Activated B cell treated with CpG ODN at 0.5 μM for 24 hours (primary cell): ENCODE measurements at regions not wholly inside any gene's neighbourhood (a gene's known extent, or its start where the extent isn't known, plus 50 kb on each side); places are given as distances from the start of the nearest gene placed in this dataset.

Experiments
- ATAC-seq: fragments of 200-7000 bp; cut with Tn5 transposase; one replicate; pipeline ENCODE4 v1.10.0; 2021; ENCODE audit warnings: low read depth, mild to moderate bottlenecking, moderate library complexity
- CTCF ChIA-PET: fragments of 350-600 bp; sonication (Branson Sonifier 250); formaldehyde crosslinking; loops from one replicate; lab custom pipeline; 2021; ENCODE audit warnings: antibody characterized with exemption; lab: Charles Lee
- POLR2A ChIA-PET: fragments of 350-600 bp; sonication (Branson Sonifier 250); formaldehyde crosslinking; loops from one replicate; lab custom pipeline; 2021; ENCODE audit warnings: antibody characterized with exemption; lab: Charles Lee
- DNase-seq: peaks from one replicate; pipeline ENCODE4 v3.0.0; 2022
- H3K27ac Mint-ChIP-seq: one replicate; pipeline ENCODE4 v1.8.0; 2020; ENCODE audit warnings: mixed read lengths
- H3K27me3 Mint-ChIP-seq: one replicate; pipeline ENCODE4 v1.8.0; 2021; ENCODE audit warnings: mixed read lengths
- H3K36me3 Mint-ChIP-seq: one replicate; pipeline ENCODE4 v1.8.0; 2021; ENCODE audit warnings: low read depth, mixed read lengths
- H3K4me1 Mint-ChIP-seq: one replicate; pipeline ENCODE4 v1.8.0; 2021; ENCODE audit warnings: mixed read lengths
- H3K4me3 Mint-ChIP-seq: one replicate; pipeline ENCODE4 v1.8.0; 2020; ENCODE audit warnings: mild to moderate bottlenecking, mixed read lengths
- H3K9me3 Mint-ChIP-seq: one replicate; pipeline ENCODE4 v1.8.0; 2020; ENCODE audit warnings: mixed read lengths
- CTCF ChIP-seq: fragments of 200-600 bp; IDR thresholded peaks from one replicate; pipeline ENCODE4 v1.8.0; 2022; ENCODE audit warnings: antibody characterized with exemption, mild to moderate bottlenecking
- intact Hi-C: fragments of 100-400 bp; cut with micrococcal nuclease; formaldehyde crosslinking; loops from one replicate; pipeline ENCODE4 v1.15.1; 2024

GRCh38 chr3:30464381-30464780, 142.0 kb upstream of the TGFBR2 start:
- intact Hi-C loops: no loop called here
- POLR2A ChIA-PET: no interaction called here
- DNase-seq: no peak
- ATAC-seq: no peak
- peaks cover 4% of the 10 kb centered on the region for H3K9me3 Mint-ChIP-seq
- no peak for TF ChIP-seq CTCF
- H3K27ac Mint-ChIP-seq: no peak overlapping the region
- H3K4me1 Mint-ChIP-seq: no peaks in the 10 kb centered on the region
- no peaks in the 10 kb centered on the region for H3K27me3 Mint-ChIP-seq
- H3K36me3 Mint-ChIP-seq: no peaks in the 10 kb centered on the region
- CTCF ChIA-PET: no interaction called here
- no peak overlapping the region for H3K4me3 Mint-ChIP-seq

- H3K4me1 Mint-ChIP-seq: peaks cover 2% of the 10 kb centered on the region
- ATAC-seq: no peak
- H3K9me3 Mint-ChIP-seq: peaks cover 4% of the 10 kb centered on the region
- no peak overlapping the region for H3K27ac Mint-ChIP-seq
- POLR2A ChIA-PET: no interaction called here
- DNase-seq: no peak
- intact Hi-C loops: no loop called here
- H3K4me3 Mint-ChIP-seq: no peak overlapping the region
- no peaks in the 10 kb centered on the region for H3K27me3 Mint-ChIP-seq
- CTCF ChIA-PET: no interaction called here
- H3K36me3 Mint-ChIP-seq: no peaks in the 10 kb centered on the region
- TF ChIP-seq CTCF: no peak
Measured at GRCh38 chr3:30465454-30465853, 140.9 kb upstream of the TGFBR2 start.

GRCh38 chr3:30467596-30468238, 138.7 kb upstream of the TGFBR2 start:
- CTCF ChIA-PET: no interaction called here
- Mint-ChIP-seq H3K36me3 (no peaks in the 10 kb centered on the region), H3K4me3 (no peak overlapping the region), H3K4me1 (peaks cover 5% of the 10 kb centered on the region), H3K27me3 (no peaks in the 10 kb centered on the region), H3K27ac (no peak overlapping the region), H3K9me3 (peaks cover 4% of the 10 kb centered on the region)
- no peak for TF ChIP-seq CTCF
- POLR2A ChIA-PET: interaction anchor here (0.6 kb wide), 1 partner anchor 37 kb away, joined by 5 read pairs; no protein-coding TSS in a partner anchor
- ATAC-seq (no peak), DNase-seq (no peak)
- intact Hi-C loops: no loop called here

DNA sequence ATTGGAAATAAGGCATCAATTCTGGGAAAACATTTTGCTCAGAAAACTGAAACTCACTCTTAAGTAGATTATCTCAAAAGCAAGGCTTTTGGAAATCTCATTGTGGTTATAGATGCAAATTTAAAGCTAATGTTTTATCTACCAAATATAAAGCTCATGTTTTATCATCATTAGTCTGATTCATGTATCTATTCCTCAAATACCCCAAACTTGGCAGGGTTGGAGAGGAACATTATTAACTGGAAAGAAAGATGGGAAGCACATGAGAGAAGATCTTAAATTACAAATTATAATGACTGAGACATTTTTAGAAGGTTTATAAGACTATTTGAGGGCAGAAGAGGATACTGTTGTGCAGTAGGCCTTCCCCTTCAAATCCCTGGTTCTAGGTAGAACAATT, 137.3 kb upstream of the TGFBR2 start:
- Mint-ChIP-seq H3K4me1 (peaks cover 18% of the 10 kb centered on the region), H3K9me3 (peaks cover 4% of the 10 kb centered on the region), H3K27ac (no peak overlapping the region), H3K36me3 (no peaks in the 10 kb centered on the region), H3K27me3 (no peaks in the 10 kb centered on the region), H3K4me3 (no peak overlapping the region)
- POLR2A ChIA-PET: no interaction called here
- CTCF ChIA-PET: no interaction called here
- ATAC-seq (no peak), DNase-seq (no peak)
- TF ChIP-seq CTCF: no peak
- intact Hi-C loops: no loop called here

DNA sequence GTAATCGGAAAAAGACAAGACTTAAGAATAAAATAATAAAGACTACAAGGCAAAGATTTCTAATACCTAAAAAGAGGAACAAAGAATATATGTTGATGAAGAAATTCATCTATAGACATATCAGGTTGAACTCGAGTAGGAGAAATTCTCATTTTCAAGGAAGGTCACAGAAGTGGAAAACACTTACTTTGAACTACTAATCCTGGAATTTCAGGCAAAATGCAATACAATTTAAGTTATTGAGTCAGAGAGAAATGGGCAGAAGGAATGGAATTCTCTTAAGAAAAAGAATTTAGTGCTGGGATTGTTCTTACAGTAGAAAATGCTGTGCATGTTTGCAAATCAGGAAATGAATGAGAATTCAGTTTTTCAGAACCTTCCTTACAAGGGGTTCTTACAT, 135.9 kb upstream of the TGFBR2 start:
- ChIA-PET CTCF (no interaction called here), POLR2A (interaction anchor here (0.6 kb wide), 1 partner anchor 152 kb away, joined by 6 read pairs; no protein-coding TSS in a partner anchor)
- H3K4me3 Mint-ChIP-seq: no peak overlapping the region
- no peaks in the 10 kb centered on the region for H3K27me3 Mint-ChIP-seq
- TF ChIP-seq CTCF: no peak
- no peaks in the 10 kb centered on the region for H3K9me3 Mint-ChIP-seq
- no peak overlapping the region for H3K27ac Mint-ChIP-seq
- intact Hi-C loops: loop anchor here (10.0 kb wide), 1 partner anchor 1064 kb away; the partner anchor contains the start of gene STT3B
- ATAC-seq (no peak), DNase-seq (no peak)
- no peaks in the 10 kb centered on the region for H3K36me3 Mint-ChIP-seq
- peaks cover 32% of the 10 kb centered on the region for H3K4me1 Mint-ChIP-seq
